GM18519 (cell line): ENCODE measurements at regions not wholly inside any gene's neighbourhood (a gene's known extent, or its start where the extent isn't known, plus 50 kb on each side); places are given as distances from the start of the nearest gene placed in this dataset.

Experiments used
- ATAC-seq: cut with Tn5 transposase; IDR thresholded peaks from one replicate; pipeline ENCODE4 v1.9.1; 2021; ENCODE audit warnings: mild to moderate bottlenecking, moderate library complexity; ENCODE audit not compliant: unreplicated experiment, low FRiP score

DNA sequence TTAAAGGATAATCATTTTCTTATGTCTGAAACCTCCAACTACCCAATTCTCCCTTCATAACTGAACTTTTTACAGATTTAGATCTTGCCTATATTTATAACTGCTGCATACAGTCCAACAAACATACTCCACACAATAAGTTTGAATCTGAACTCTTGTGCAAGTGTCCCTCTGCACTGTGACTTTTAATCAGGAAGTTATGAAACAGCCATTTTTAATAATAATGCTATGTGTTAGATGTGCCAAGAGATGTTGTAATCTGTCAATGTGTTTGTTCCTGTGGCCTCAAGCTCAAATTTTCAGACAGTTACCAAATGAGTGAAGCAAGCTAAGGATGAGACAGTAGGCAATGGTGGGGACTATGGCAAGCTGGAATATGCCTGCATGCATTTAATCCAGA, 57.6 kb upstream of the MTAP start:
- ATAC-seq = no peak

DNA sequence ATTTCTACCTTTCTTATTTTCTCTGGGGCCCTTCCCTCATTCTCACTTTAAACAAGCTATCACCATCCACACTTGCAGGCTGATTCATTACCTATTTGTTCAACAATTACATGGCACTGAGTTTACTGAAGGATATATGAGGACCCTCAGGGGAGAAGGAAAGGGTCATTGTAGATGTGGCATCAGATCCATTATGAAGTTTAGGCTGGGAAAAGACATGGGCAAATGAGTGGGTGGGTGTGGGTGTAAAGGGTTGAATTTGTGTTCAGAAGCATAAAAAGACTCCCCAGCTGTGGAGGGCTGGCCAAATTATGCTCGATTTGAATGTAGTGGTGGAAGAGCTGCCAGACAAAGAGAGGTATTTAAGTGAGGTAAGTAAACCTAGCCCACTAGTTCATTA, 55.9 kb upstream of the MTAP start:
- no peak for ATAC-seq

- no peak for ATAC-seq
These were observed 55.3 kb upstream of the MTAP start for GRCh38 chr9:21747175-21747574.

- no peak for ATAC-seq
These were observed 52.3 kb upstream of the MTAP start for GRCh38 chr9:21750021-21750735.

DNA sequence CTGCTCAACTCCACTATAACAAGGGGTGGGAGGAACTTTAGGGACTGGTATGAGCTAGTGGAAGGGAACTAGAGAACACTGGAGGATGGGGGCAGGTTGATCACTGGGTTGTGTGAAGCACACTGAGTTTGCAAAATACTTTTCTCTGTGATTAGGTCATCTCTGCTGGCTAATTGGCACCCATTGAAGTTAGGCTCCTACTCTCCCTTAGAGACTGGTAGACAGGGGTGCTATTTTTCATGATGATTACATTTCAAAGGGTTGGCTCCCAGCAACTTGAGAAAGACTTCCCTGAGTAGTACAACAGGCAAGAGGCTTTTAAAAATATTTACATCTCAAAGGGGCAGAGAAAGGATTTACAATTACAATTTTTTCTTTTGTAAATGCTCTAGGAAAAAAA, 50.4 kb upstream of the MTAP start:
- no peak for ATAC-seq
